ENCODE measurements at regions not wholly inside any gene's neighbourhood (a gene's known extent, or its start where the extent isn't known, plus 50 kb on each side); places are given as distances from the start of the nearest gene placed in this dataset.

DNA sequence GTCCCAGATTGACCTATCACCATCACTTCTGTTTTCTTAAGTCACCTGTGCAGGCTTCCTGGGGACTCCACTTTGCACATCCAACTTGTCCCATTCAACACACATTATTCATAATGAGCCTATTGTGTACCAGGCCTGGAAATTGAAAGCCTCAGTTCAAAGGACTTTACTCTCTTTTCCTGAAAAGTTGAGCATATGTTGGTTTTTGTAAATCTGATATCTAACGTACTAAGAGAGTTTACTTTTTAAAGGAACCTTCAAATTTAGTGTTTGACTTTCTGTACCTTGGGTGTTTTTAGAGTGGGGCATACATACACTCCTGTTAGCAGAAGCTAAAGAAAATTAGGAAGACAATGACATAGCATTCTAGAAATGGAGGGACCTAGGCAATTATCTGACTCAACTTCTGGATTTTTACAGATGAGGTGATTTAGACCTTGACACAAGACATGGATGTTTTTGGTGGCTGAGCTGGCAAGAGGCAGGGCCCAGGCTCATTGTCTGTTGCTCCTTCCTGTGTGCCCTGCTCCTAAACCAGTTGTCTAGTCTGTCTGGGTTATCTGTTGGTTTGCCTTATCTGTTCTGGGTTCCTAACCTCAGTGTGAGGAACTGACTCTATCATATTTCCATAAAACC is 336.5 kb downstream of the RPS6KC1 start:
- TF ChIP-seq CTCF (IDR thresholded peaks at IDR 0.05; ENCODE audit: low read length) (no peak), EZH2 (optimal IDR thresholded peaks at IDR 0.05; ENCODE audit: low read depth, low read length) (no peak)

Data from MM.1S (cell line).